ENCODE measurements at regions not wholly inside any gene's neighbourhood (a gene's known extent, or its start where the extent isn't known, plus 50 kb on each side); places are given as distances from the start of the nearest gene placed in this dataset.

DNA sequence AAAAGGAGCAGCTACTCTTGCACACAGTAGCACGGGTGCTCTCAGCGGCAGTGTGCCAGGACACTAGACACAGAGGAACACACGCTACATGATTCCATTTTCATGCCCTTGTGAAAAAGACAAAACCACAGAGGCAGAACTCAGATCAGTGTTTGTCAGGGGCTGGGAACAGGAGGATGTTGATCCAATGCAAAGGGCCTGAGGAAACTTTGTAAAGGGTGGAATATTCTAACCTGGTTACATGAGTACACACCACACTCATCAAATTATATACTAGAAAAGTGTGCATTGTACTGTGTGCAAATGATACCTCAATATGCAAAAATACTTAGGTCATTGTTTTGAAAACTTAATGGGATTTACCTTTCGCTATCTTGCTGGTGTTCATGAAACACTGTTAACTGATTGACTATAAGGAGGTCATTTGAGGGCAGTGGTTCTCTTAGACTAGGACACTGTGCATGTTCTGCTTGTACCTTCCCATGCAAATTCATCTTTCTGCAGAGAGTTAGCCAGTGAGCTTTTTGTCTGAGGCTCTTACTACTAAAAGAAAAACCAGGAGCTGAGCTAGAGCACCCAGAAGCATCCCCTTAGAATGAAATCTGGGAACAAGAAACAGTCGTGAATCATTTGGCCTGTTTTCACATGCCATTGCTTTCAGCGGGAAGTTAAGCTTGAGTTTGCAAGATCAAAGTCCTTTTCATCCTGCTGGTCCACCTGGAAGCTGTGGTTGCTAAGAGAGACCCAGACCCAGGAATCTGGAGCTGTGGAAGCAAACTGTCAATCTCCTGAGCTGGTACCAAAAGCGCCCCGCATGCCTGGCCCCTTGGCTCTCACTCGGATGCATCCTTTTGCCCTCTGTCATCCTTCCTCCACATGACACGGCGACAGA, 204.8 kb downstream of the TTLL2 start:
- Histone ChIP-seq H3K27ac (ENCODE audit: low read depth, low read length) (no peak overlapping the region), H3K9me3 (ENCODE audit: control insufficient read depth, insufficient read depth, low read length) (no peaks in the 10 kb centered on the region), H3K27me3 (ENCODE audit: control insufficient read depth, insufficient read depth, low read length) (no peaks in the 10 kb centered on the region), H3K4me1 (ENCODE audit: control insufficient read depth, insufficient read depth, low read length) (peaks cover 4% of the 10 kb centered on the region), H3K4me3 (ENCODE audit: low read depth, low read length) (no peak overlapping the region), H3K36me3 (ENCODE audit: control insufficient read depth, insufficient read depth, low read length) (no peaks in the 10 kb centered on the region)
- DNase-seq (ENCODE audit: low read depth in 4 of 6, low spot score in 6 of 6): no peak
- 39% methylated on average over 4 of the region's 11 CpGs for WGBS (ENCODE audit: insufficient coverage)

DNA sequence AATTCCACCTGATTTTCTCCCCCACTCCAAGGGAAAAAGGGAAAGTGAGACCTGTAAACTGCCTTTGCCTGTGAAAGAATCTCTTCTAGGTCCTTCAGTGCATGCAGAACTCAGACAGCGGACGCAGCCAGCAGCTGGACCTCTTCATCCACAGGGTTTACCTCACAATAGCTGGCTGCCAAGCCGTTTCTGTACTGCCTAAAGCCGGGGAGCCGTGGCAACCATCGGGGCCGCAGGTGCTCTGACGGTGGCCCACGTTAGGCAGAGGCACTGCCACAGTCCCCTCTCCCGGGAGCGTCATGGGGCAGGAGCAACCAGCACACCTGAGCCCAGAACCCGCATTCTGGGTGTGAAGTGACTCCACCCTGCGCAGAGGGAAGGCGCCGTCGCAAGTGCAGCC, 206.1 kb downstream of the TTLL2 start:
- DNase-seq (ENCODE audit: low read depth in 4 of 6, low spot score in 6 of 6): peak in 1 of 6 donors; percentile 40
- Histone ChIP-seq H3K4me3 (ENCODE audit: low read depth, low read length) (no peak overlapping the region), H3K4me1 (ENCODE audit: control insufficient read depth, insufficient read depth, low read length) (peaks cover 4% of the 10 kb centered on the region), H3K27me3 (ENCODE audit: control insufficient read depth, insufficient read depth, low read length) (no peaks in the 10 kb centered on the region), H3K9me3 (ENCODE audit: control insufficient read depth, insufficient read depth, low read length) (no peaks in the 10 kb centered on the region), H3K27ac (ENCODE audit: low read depth, low read length) (no peak overlapping the region), H3K36me3 (ENCODE audit: control insufficient read depth, insufficient read depth, low read length) (no peaks in the 10 kb centered on the region)
- 61% methylated on average over 15 of the region's 16 CpGs for WGBS (ENCODE audit: insufficient coverage)

DNA sequence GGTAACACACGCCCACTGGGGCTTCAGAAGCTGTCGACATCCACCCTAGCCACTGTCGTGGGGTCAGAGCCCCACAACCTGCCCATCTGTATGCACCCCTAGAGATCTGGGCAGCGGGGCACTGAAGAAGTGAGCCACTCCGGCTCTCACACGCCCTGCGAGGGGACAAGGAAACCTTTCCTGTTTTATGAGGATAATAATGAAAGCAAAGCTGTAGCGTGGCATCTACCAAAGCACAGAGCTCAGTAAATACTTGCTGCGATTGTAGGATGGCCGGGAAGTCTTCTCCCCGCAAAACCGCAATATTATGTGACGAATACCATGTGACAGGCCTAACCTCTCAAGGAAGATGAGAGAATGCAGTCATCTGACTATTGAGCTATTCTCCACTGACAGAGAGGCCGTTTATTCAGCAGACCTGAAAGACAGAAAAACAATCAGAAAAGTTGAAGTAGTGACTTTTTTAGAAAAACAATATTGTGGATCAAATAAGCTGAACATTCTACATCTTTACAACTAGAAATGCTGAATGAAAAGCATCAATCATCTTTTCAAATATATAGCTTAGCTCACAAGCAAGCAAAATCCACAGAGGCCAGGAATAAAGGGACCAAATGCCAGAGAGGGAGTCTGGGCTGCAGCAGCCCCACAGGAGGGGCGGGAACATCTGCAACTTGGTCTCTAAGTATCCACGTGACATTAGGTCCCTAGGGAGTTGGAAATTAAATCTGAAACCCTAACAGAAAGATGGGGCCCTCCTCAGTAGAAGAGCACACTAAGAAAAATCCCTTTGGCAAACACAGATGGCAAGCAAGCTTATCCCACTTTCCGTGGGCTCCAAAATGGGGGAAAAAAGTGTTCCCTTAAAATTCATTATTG, 207.8 kb downstream of the TTLL2 start:
- H3K27ac ChIP-seq (ENCODE audit: low read depth, low read length): no peak overlapping the region

DNA sequence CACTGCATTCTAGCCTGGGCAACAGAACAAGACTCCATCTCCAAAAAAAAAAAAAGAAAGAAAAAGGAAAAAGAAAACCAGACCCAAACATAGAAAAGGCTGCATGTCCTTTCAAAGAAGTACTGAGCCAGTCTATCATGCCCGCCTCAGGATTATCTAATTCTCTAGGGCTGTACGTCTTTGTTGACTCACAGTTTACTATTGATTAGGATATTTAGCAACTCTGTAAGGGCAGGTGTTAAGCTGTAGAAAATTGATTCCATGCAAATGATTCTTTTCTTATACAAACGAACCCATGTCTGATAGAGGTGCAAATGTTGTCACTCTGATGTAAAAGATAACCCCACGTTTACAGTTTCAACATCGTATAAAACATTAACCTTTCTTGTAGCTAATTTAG, 209.0 kb downstream of the TTLL2 start:
- Histone ChIP-seq H3K36me3 (ENCODE audit: control insufficient read depth, insufficient read depth, low read length) (no peaks in the 10 kb centered on the region), H3K4me1 (ENCODE audit: control insufficient read depth, insufficient read depth, low read length) (peaks cover 4% of the 10 kb centered on the region), H3K27me3 (ENCODE audit: control insufficient read depth, insufficient read depth, low read length) (no peaks in the 10 kb centered on the region), H3K27ac (ENCODE audit: low read depth, low read length) (no peak overlapping the region), H3K4me3 (ENCODE audit: low read depth, low read length) (no peak overlapping the region), H3K9me3 (ENCODE audit: control insufficient read depth, insufficient read depth, low read length) (no peaks in the 10 kb centered on the region)
- WGBS (ENCODE audit: insufficient coverage): no CpG with 5 or more reads among the region's 5 CpGs
- DNase-seq (ENCODE audit: low read depth in 4 of 6, low spot score in 6 of 6): no peak

More for the DNA sequence above, 207.8 kb downstream of the TTLL2 start:
- no peaks in the 10 kb centered on the region for H3K36me3 ChIP-seq (ENCODE audit: control insufficient read depth, insufficient read depth, low read length)
- DNase-seq (ENCODE audit: low read depth in 4 of 6, low spot score in 6 of 6): peak in 1 of 6 donors; percentile 62
- no peaks in the 10 kb centered on the region for H3K27me3 ChIP-seq (ENCODE audit: control insufficient read depth, insufficient read depth, low read length)
- 89% methylated on average over 10 of the region's 17 CpGs for WGBS (ENCODE audit: insufficient coverage)
- peaks cover 4% of the 10 kb centered on the region for H3K4me1 ChIP-seq (ENCODE audit: control insufficient read depth, insufficient read depth, low read length)
- no peak overlapping the region for H3K4me3 ChIP-seq (ENCODE audit: low read depth, low read length)
- no peaks in the 10 kb centered on the region for H3K9me3 ChIP-seq (ENCODE audit: control insufficient read depth, insufficient read depth, low read length)

GRCh38 chr6:167537816-167538215, 212.9 kb downstream of the TTLL2 start:
- no CpG with 5 or more reads among the region's 2 CpGs for WGBS (ENCODE audit: insufficient coverage)
- H3K27me3 ChIP-seq (ENCODE audit: control insufficient read depth, insufficient read depth, low read length): no peaks in the 10 kb centered on the region
- no peaks in the 10 kb centered on the region for H3K4me1 ChIP-seq (ENCODE audit: control insufficient read depth, insufficient read depth, low read length)
- no peaks in the 10 kb centered on the region for H3K9me3 ChIP-seq (ENCODE audit: control insufficient read depth, insufficient read depth, low read length)
- no peak overlapping the region for H3K4me3 ChIP-seq (ENCODE audit: low read depth, low read length)
- H3K36me3 ChIP-seq (ENCODE audit: control insufficient read depth, insufficient read depth, low read length): no peaks in the 10 kb centered on the region
- H3K27ac ChIP-seq (ENCODE audit: low read depth, low read length): no peak overlapping the region
- DNase-seq (ENCODE audit: low read depth in 4 of 6, low spot score in 6 of 6): no peak

DNA sequence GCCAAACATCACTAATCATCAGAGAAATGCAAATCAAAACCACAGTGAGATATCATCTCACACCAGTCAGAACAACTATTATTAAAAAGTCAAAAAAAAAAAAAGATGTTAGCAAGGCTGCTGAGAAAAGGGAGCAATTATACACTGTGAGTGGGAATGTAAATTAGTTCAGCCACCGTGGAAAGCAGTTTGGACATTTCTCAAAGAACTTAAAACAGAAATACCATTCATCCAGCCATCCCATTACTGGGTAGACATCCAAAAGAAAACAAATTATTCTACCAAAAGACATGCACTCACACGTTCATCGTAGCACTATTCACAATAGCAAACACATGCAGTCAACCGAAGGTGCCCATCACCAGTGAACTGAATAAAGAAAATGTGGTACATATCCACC, 213.9 kb downstream of the TTLL2 start:
- H3K36me3 ChIP-seq (ENCODE audit: control insufficient read depth, insufficient read depth, low read length): no peaks in the 10 kb centered on the region
- H3K9me3 ChIP-seq (ENCODE audit: control insufficient read depth, insufficient read depth, low read length): no peaks in the 10 kb centered on the region
- H3K4me3 ChIP-seq (ENCODE audit: low read depth, low read length): no peak overlapping the region
- H3K27me3 ChIP-seq (ENCODE audit: control insufficient read depth, insufficient read depth, low read length): no peaks in the 10 kb centered on the region
- peaks cover 6% of the 10 kb centered on the region for H3K4me1 ChIP-seq (ENCODE audit: control insufficient read depth, insufficient read depth, low read length)
- WGBS (ENCODE audit: insufficient coverage): 0% methylated on average over 2 of the region's 4 CpGs
- no peak for DNase-seq (ENCODE audit: low read depth in 4 of 6, low spot score in 6 of 6)
- no peak overlapping the region for H3K27ac ChIP-seq (ENCODE audit: low read depth, low read length)

GRCh38 chr6:167540796-167541195, 215.9 kb downstream of the TTLL2 start:
- no peak overlapping the region for H3K27ac ChIP-seq (ENCODE audit: low read depth, low read length)
- 100% methylated on average over 4 of the region's 7 CpGs for WGBS (ENCODE audit: insufficient coverage)
- no peaks in the 10 kb centered on the region for H3K9me3 ChIP-seq (ENCODE audit: control insufficient read depth, insufficient read depth, low read length)
- H3K4me3 ChIP-seq (ENCODE audit: low read depth, low read length): no peak overlapping the region
- H3K27me3 ChIP-seq (ENCODE audit: control insufficient read depth, insufficient read depth, low read length): no peaks in the 10 kb centered on the region
- peak in 1 of 6 donors; percentile 82 for DNase-seq (ENCODE audit: low read depth in 4 of 6, low spot score in 6 of 6)
- H3K36me3 ChIP-seq (ENCODE audit: control insufficient read depth, insufficient read depth, low read length): no peaks in the 10 kb centered on the region
- peaks cover 6% of the 10 kb centered on the region for H3K4me1 ChIP-seq (ENCODE audit: control insufficient read depth, insufficient read depth, low read length)

GRCh38 chr6:167541544-167541943, 216.7 kb downstream of the TTLL2 start:
- no peaks in the 10 kb centered on the region for H3K27me3 ChIP-seq (ENCODE audit: control insufficient read depth, insufficient read depth, low read length)
- no peaks in the 10 kb centered on the region for H3K9me3 ChIP-seq (ENCODE audit: control insufficient read depth, insufficient read depth, low read length)
- H3K27ac ChIP-seq (ENCODE audit: low read depth, low read length): no peak overlapping the region
- DNase-seq (ENCODE audit: low read depth in 4 of 6, low spot score in 6 of 6): no peak
- H3K4me3 ChIP-seq (ENCODE audit: low read depth, low read length): no peak overlapping the region
- no peaks in the 10 kb centered on the region for H3K36me3 ChIP-seq (ENCODE audit: control insufficient read depth, insufficient read depth, low read length)
- H3K4me1 ChIP-seq (ENCODE audit: control insufficient read depth, insufficient read depth, low read length): peaks cover 6% of the 10 kb centered on the region
- WGBS (ENCODE audit: insufficient coverage): 92% methylated on average over 2 of the region's 6 CpGs

GRCh38 chr6:167543602-167544497, 219.0 kb downstream of the TTLL2 start:
- Histone ChIP-seq H3K9me3 (ENCODE audit: control insufficient read depth, insufficient read depth, low read length) (no peaks in the 10 kb centered on the region), H3K4me1 (ENCODE audit: control insufficient read depth, insufficient read depth, low read length) (peaks cover 12% of the 10 kb centered on the region), H3K27ac (ENCODE audit: low read depth, low read length) (peak overlapping the region; percentile 44), H3K27me3 (ENCODE audit: control insufficient read depth, insufficient read depth, low read length) (no peaks in the 10 kb centered on the region), H3K36me3 (ENCODE audit: control insufficient read depth, insufficient read depth, low read length) (no peaks in the 10 kb centered on the region), H3K4me3 (ENCODE audit: low read depth, low read length) (no peak overlapping the region)
- DNase-seq (ENCODE audit: low read depth in 4 of 6, low spot score in 6 of 6): peak in 2 of 6 donors; percentile 63 to 74
- WGBS (ENCODE audit: insufficient coverage): 31% methylated on average over 7 of the region's 16 CpGs

Measured in spinal cord (tissue), 9 donors.